ENCODE measurements at regions not wholly inside any gene's neighbourhood (a gene's known extent, or its start where the extent isn't known, plus 50 kb on each side); places are given as distances from the start of the nearest gene placed in this dataset.

GRCh38 chr22:49079743-49080500 is 747.8 kb downstream of the BRD1 start:
- DNase-seq (ENCODE audit: low read depth in 3 of 3) = no peak

GRCh38 chr22:49079027-49079725 is 748.5 kb downstream of the BRD1 start:
- DNase-seq (ENCODE audit: low read depth in 3 of 3) = no peak

DNA sequence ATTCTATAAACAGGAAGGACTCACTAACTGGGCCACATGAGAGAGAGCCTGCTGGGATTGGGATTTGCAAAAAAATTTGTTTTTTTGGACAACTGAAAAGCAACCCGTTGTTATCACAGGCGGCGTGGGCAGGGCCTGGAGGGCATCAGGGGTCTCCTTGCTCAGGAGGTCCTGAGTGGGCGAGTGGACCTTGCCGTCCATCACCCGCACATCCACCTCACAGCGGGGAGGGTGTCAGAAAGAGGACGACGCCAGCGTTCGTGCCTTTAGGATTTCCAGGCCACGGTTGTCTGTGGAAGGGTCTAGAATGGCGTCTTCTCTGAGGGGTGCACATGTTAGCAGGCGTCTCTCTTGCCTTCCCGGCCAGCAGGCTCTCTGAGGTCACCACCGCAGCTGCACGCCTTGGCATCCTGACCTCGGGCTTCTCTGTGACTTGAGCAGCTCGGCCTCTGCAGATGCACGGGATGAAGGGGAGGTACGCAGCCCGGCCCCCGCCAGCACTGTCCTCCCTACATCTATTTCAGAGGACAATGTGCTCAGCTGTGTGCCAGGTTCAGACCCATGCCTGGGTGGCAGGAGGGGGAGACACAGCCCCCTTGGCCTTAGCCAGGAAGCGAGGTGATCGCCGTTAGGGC is 749.5 kb downstream of the BRD1 start:
- DNase-seq (ENCODE audit: low read depth in 3 of 3) = no peak

DNA sequence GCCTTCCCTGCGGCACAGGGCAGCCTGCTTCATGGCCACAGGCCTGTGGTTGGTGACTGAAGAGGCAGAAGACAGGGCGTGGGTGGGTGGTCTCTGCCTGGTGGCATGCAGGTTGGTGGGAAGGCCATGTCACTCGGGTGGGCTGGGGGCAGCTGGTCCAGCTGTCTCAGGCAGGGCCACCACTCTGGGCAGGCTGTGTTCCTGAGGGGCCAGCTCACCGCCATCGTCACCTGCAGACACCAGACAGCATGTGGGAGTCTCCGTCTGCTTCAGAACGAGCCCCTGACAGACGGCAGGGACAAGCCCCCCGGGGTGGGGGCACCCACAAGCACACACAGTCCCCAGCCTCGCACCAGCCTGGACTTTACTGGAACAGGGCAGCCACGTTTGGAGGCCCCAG is 750.1 kb downstream of the BRD1 start:
- no peak for DNase-seq (ENCODE audit: low read depth in 3 of 3)

- DNase-seq (ENCODE audit: low read depth in 3 of 3) = no peak
Measured at GRCh38 chr22:49077036-49077393, 750.7 kb downstream of the BRD1 start.

DNA sequence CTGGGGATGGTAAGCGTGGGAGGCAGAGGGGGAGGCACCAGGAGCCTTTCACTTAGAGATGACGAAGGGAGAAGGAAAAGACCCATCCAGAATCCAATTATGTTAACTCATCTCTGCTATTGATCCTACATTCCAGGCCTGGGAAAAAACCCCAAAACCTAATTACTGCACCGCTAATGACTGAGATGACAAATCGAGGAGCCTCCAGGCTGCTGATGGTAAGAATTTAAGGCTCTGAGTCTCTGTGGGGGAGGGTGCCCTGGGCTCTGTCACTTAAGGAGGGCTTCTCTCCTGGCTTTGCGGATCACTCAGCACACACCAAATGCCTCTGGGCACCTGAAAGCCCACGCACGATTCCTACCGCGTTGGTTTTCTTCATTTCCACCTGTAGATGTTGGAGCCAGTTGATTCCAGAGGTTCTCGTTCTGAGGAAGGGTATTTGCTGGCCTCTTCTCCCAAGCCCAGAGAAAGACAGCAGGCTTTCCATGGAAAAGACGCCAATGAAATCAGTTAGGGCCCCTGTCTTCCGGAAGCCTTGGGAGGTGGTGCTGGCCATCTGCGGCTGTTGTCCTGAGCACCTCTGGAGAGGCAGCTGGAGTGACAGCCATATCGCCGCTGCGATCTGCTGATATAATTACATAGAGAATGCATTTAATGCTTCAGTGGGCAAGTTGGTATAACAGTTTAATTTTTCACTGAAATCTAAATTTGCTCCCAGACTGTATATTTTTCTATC is 751.2 kb downstream of the BRD1 start:
- DNase-seq (ENCODE audit: low read depth in 3 of 3) = no peak

GRCh38 chr22:49075150-49075549 is 752.5 kb downstream of the BRD1 start:
- DNase-seq (ENCODE audit: low read depth in 3 of 3) = no peak

DNA sequence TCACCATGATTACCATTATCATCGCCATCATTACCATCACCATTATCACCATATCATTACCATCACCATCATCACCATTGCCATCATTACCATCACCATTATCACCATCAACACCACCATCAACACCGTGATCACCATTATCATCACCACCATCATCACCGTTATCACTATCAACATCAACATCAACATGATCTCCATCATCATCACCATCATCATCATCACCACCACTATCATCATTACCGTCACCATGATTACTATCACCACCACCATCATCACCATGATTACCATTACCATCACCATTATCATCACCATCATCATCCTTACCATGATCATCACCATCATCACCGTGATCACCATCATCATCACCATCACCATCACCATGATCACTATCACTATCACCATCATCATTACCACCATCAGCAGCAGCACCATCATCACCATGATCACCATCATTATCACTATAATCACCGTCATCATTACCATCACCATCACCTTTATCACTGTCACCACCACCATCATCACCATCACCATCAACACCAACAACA is 753.7 kb downstream of the BRD1 start:
- no peak for DNase-seq (ENCODE audit: low read depth in 3 of 3)

- no peak for DNase-seq (ENCODE audit: low read depth in 3 of 3)
Measured at GRCh38 chr22:49072996-49073645, 754.6 kb downstream of the BRD1 start.

GRCh38 chr22:49070501-49070900 is 757.2 kb downstream of the BRD1 start:
- DNase-seq (ENCODE audit: low read depth in 3 of 3) = no peak

- no peak for DNase-seq (ENCODE audit: low read depth in 3 of 3)
Measured at GRCh38 chr22:49068861-49069500, 758.7 kb downstream of the BRD1 start.

- DNase-seq (ENCODE audit: low read depth in 3 of 3) = no peak
Measured at GRCh38 chr22:49067504-49067903, 760.2 kb downstream of the BRD1 start.

GRCh38 chr22:49066619-49067018 is 761.1 kb downstream of the BRD1 start:
- DNase-seq (ENCODE audit: low read depth in 3 of 3) = no peak

- DNase-seq (ENCODE audit: low read depth in 3 of 3) = no peak
Measured at GRCh38 chr22:49064836-49065235, 762.8 kb downstream of the BRD1 start.

GRCh38 chr22:49063545-49063890 is 764.2 kb downstream of the BRD1 start:
- no peak for DNase-seq (ENCODE audit: low read depth in 3 of 3)

DNA sequence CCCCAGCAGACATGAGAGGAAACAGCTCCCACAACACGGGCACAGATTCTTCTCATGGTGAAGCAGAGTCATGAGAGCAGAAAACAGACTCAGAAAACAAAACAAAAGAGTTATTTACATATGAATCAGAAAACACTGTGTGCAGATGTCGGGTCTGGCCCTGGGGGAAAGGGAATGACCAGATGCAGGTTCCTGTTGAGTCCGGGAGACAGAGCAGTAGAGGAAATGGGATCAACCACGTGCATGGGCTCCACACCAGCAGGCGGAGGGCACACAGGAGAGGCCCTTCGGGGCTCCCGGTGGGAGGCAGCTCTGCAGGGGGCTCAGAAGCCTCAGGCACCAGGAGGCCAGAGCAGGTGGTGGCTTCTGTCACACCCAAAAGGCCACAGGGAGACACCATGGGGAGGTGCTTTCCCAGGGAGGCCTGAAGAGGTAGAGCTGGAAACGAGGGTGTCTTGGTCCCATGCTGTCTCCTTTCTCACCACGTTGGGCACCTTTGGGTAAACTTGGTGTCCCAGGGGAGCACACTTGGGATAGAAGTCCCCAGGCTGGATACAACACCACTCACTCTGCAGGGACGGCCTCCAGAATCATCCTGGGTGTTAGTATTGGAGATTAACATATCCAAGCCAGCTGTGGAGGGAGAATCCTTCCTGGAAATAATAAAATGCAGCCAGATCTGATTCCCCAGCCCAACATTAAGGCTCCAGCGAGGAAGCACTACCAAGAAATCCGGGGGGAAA is 764.7 kb downstream of the BRD1 start:
- DNase-seq (ENCODE audit: low read depth in 3 of 3) = no peak

DNA sequence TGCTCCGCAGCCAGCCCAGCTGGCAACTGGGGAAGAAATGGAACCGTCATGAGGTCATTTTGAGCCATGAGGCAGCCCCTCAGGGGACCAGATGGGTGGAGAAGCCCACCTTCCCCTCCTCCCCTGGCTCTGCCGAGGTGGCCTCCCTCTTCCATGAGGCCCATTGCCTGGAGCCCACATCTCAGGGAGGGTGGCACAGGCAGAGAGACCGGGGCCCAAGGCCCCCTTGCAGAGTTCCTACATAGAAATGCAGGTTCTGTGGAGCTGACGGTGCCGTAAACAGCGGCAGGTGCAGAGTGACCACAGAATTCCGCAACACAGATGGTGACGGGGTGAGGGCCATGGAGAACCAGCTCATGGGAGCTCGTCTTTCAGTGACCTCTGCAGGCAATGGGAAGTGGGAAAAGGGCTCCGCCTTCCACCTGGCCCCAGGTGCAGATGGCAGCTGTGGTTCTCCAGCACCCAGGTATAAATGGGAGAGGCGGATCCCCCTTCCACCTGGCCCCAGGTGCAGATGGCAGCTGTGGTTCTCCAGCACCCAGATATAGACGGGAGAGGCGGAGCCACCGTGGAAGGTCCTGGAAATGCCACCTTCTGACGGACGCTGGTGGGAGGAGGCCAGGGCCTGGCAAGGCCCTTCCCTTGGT is 765.4 kb downstream of the BRD1 start:
- no peak for DNase-seq (ENCODE audit: low read depth in 3 of 3)

DNA sequence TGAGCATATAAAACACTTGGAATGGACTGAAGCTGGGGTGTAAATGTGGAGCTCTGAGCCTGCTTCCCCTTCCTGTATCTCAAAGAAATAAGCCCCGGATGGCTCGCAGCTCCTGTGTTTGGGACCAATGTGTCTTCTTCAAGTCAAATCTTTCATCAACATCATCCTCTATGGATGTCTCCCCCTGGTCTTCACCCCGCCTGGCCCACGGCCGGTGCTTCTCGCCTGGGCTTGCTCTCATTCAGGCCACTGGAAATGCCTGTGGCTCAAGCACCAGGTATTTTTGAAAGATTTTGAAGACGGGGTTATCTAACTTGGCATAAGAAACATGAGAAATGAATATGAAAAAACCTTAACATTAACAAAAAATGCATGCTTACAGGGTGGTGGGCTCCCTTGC is 769.8 kb downstream of the BRD1 start:
- DNase-seq (ENCODE audit: low read depth in 3 of 3) = no peak

- DNase-seq (ENCODE audit: low read depth in 3 of 3) = no peak
Measured at GRCh38 chr22:49056301-49056700, 771.4 kb downstream of the BRD1 start.

DNA sequence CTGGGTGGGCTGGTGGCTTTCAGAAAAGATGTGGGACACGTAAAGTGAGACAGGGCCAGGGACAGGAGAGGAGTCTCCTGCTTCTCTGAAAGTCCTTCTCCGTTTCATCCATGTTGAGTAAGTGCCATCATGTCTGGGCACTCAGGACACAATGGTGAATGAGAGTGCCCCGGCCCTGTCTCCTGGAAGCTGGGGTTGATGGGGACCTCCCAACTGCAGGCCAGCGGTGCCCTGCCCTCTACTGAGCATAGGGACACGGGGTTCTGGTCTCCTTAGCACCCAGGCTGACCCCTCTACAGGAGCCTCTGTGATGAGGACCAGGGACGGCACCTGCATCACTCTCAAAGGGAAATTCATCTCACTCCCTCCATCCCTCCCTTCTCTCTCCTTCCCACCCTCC is 772.3 kb downstream of the BRD1 start:
- no peak for DNase-seq (ENCODE audit: low read depth in 3 of 3)
